ENCODE measurements at regions not wholly inside any gene's neighbourhood (a gene's known extent, or its start where the extent isn't known, plus 50 kb on each side); places are given as distances from the start of the nearest gene placed in this dataset.
A peak's percentile ranks its signal among the peaks of the same experiment; 100 is the strongest.

DNA sequence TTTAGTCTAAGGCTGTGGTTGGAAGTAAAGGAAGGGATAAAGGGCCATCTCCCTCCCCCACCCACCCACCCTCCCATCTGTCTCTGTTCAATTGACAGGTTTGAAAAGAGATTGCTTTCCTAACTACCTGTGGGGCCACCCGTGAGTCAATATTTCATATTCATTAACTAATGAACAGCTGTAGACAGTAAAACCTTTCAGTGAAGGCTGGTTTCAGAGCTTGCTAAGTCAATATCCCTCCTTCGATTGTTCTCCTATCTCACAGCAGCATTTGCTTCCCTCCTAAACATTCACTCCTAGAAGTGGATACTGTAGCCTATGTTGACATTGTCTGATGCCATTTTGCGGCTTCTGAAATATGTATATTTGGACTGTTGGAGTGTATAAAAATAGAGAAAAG is 85.9 kb upstream of the SYNPR start (continued):
- TF ChIP-seq, protein P1, sequence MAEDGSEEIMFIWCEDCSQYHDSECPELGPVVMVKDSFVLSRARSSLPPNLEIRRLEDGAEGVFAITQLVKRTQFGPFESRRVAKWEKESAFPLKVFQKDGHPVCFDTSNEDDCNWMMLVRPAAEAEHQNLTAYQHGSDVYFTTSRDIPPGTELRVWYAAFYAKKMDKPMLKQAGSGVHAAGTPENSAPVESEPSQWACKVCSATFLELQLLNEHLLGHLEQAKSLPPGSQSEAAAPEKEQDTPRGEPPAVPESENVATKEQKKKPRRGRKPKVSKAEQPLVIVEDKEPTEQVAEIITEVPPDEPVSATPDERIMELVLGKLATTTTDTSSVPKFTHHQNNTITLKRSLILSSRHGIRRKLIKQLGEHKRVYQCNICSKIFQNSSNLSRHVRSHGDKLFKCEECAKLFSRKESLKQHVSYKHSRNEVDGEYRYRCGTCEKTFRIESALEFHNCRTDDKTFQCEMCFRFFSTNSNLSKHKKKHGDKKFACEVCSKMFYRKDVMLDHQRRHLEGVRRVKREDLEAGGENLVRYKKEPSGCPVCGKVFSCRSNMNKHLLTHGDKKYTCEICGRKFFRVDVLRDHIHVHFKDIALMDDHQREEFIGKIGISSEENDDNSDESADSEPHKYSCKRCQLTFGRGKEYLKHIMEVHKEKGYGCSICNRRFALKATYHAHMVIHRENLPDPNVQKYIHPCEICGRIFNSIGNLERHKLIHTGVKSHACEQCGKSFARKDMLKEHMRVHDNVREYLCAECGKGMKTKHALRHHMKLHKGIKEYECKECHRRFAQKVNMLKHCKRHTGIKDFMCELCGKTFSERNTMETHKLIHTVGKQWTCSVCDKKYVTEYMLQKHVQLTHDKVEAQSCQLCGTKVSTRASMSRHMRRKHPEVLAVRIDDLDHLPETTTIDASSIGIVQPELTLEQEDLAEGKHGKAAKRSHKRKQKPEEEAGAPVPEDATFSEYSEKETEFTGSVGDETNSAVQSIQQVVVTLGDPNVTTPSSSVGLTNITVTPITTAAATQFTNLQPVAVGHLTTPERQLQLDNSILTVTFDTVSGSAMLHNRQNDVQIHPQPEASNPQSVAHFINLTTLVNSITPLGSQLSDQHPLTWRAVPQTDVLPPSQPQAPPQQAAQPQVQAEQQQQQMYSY (CRISPR knock-in tag; IDR thresholded peaks at IDR 0.05), result no peak
- TF ChIP-seq, protein P2, sequence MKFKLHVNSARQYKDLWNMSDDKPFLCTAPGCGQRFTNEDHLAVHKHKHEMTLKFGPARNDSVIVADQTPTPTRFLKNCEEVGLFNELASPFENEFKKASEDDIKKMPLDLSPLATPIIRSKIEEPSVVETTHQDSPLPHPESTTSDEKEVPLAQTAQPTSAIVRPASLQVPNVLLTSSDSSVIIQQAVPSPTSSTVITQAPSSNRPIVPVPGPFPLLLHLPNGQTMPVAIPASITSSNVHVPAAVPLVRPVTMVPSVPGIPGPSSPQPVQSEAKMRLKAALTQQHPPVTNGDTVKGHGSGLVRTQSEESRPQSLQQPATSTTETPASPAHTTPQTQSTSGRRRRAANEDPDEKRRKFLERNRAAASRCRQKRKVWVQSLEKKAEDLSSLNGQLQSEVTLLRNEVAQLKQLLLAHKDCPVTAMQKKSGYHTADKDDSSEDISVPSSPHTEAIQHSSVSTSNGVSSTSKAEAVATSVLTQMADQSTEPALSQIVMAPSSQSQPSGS (CRISPR knock-in tag; IDR thresholded peaks at IDR 0.05; ENCODE audit: borderline replicate concordance, low read depth), result no peak
- TF ChIP-seq HMGA2 (CRISPR knock-in tag; IDR thresholded peaks at IDR 0.05) (no peak), RORB (CRISPR knock-in tag; IDR thresholded peaks at IDR 0.05) (no peak)
- TF ChIP-seq, protein P3, sequence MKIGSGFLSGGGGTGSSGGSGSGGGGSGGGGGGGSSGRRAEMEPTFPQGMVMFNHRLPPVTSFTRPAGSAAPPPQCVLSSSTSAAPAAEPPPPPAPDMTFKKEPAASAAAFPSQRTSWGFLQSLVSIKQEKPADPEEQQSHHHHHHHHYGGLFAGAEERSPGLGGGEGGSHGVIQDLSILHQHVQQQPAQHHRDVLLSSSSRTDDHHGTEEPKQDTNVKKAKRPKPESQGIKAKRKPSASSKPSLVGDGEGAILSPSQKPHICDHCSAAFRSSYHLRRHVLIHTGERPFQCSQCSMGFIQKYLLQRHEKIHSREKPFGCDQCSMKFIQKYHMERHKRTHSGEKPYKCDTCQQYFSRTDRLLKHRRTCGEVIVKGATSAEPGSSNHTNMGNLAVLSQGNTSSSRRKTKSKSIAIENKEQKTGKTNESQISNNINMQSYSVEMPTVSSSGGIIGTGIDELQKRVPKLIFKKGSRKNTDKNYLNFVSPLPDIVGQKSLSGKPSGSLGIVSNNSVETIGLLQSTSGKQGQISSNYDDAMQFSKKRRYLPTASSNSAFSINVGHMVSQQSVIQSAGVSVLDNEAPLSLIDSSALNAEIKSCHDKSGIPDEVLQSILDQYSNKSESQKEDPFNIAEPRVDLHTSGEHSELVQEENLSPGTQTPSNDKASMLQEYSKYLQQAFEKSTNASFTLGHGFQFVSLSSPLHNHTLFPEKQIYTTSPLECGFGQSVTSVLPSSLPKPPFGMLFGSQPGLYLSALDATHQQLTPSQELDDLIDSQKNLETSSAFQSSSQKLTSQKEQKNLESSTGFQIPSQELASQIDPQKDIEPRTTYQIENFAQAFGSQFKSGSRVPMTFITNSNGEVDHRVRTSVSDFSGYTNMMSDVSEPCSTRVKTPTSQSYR (CRISPR knock-in tag; IDR thresholded peaks at IDR 0.05), result no peak

DNA sequence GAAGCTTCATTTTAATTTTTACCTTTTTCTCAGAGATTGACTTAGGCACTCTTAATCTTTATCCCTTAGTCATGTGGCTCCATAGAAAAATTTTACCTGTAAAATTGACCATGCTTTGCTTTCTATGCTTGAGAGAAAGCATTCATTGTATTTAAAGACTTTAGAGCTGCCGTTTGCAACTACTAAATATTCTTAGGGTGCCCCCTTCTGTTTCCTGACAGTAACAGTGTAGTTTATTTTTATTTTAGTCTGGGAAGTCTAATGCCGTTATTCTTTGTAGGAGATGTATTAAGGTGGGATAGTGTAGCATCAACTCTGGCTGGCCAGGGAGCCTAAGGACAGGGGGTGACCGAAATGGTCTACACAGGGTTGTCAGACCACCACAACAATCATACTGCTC is 84.5 kb upstream of the SYNPR start:
- H3K4me3 Mint-ChIP-seq, result no peak overlapping the region
- H3K36me3 Mint-ChIP-seq, result no peaks in the 10 kb centered on the region
- DNase-seq (ENCODE audit: low spot score), result no peak
- peak; percentile 67 for ATAC-seq
- CTCF ChIA-PET, result interaction anchor here (0.6 to 4.5 kb wide), 10 partner anchors 98 to 566 kb away, joined by 3 to 35 read pairs (median 3); partner anchors contain the start of gene CADPS
- no peak overlapping the region for H3K27ac Mint-ChIP-seq
- TF ChIP-seq, protein P4, sequence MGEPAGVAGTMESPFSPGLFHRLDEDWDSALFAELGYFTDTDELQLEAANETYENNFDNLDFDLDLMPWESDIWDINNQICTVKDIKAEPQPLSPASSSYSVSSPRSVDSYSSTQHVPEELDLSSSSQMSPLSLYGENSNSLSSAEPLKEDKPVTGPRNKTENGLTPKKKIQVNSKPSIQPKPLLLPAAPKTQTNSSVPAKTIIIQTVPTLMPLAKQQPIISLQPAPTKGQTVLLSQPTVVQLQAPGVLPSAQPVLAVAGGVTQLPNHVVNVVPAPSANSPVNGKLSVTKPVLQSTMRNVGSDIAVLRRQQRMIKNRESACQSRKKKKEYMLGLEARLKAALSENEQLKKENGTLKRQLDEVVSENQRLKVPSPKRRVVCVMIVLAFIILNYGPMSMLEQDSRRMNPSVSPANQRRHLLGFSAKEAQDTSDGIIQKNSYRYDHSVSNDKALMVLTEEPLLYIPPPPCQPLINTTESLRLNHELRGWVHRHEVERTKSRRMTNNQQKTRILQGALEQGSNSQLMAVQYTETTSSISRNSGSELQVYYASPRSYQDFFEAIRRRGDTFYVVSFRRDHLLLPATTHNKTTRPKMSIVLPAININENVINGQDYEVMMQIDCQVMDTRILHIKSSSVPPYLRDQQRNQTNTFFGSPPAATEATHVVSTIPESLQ (CRISPR knock-in tag; IDR thresholded peaks at IDR 0.05), result no peak
- TF ChIP-seq, protein P5, sequence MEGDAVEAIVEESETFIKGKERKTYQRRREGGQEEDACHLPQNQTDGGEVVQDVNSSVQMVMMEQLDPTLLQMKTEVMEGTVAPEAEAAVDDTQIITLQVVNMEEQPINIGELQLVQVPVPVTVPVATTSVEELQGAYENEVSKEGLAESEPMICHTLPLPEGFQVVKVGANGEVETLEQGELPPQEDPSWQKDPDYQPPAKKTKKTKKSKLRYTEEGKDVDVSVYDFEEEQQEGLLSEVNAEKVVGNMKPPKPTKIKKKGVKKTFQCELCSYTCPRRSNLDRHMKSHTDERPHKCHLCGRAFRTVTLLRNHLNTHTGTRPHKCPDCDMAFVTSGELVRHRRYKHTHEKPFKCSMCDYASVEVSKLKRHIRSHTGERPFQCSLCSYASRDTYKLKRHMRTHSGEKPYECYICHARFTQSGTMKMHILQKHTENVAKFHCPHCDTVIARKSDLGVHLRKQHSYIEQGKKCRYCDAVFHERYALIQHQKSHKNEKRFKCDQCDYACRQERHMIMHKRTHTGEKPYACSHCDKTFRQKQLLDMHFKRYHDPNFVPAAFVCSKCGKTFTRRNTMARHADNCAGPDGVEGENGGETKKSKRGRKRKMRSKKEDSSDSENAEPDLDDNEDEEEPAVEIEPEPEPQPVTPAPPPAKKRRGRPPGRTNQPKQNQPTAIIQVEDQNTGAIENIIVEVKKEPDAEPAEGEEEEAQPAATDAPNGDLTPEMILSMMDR (IDR thresholded peaks at IDR 0.05), result peak; percentile 46; the same call in 1 of the 2 replicates
- TF ChIP-seq, protein P2 (CRISPR knock-in tag; IDR thresholded peaks at IDR 0.05; ENCODE audit: borderline replicate concordance, low read depth), result no peak
- no peaks in the 10 kb centered on the region for H3K9me3 Mint-ChIP-seq
- POLR2A ChIA-PET, result no interaction called here
- no peaks in the 10 kb centered on the region for H3K27me3 Mint-ChIP-seq (ENCODE audit: low read depth)
- H3K4me1 Mint-ChIP-seq, result peaks cover 9% of the 10 kb centered on the region

DNA sequence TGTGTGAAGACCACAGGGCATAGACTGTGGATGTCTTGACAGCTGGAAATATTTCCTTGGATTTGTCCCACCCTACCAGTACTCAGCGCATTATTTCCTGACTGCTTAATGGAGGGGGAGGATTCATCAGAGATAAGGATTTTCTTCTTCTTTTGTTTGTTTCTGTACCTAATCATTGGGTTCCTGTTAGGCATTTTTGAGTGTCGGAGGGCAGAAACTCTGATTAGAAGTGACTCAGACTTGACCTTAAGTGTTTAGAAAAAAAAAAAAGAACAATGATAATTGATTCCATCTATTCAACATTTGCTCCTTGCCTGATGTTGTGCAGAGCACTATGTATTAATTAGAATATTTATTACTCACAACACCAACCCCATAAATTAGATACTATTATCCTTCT is 78.5 kb upstream of the SYNPR start:
- CTCF ChIA-PET, result interaction anchor here (1.3 to 1.4 kb wide), 2 partner anchors 326 to 533 kb away, joined by 3 read pairs; no protein-coding TSS in a partner anchor
- POLR2A ChIA-PET, result no interaction called here
- Mint-ChIP-seq H3K4me3 (no peak overlapping the region), H3K9me3 (no peaks in the 10 kb centered on the region), H3K36me3 (no peaks in the 10 kb centered on the region), H3K27me3 (ENCODE audit: low read depth) (no peaks in the 10 kb centered on the region), H3K27ac (no peak overlapping the region), H3K4me1 (no peaks in the 10 kb centered on the region)
- ATAC-seq (no peak), DNase-seq (ENCODE audit: low spot score) (no peak)
- TF ChIP-seq, protein P6, sequence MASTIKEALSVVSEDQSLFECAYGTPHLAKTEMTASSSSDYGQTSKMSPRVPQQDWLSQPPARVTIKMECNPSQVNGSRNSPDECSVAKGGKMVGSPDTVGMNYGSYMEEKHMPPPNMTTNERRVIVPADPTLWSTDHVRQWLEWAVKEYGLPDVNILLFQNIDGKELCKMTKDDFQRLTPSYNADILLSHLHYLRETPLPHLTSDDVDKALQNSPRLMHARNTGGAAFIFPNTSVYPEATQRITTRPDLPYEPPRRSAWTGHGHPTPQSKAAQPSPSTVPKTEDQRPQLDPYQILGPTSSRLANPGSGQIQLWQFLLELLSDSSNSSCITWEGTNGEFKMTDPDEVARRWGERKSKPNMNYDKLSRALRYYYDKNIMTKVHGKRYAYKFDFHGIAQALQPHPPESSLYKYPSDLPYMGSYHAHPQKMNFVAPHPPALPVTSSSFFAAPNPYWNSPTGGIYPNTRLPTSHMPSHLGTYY (CRISPR knock-in tag; IDR thresholded peaks at IDR 0.05), result no peak
- TF ChIP-seq NFATC4 (CRISPR knock-in tag; IDR thresholded peaks at IDR 0.05) (no peak), FOXJ3 (CRISPR knock-in tag; IDR thresholded peaks at IDR 0.05; ENCODE audit: borderline replicate concordance) (no peak), GRHL2 (CRISPR knock-in tag; IDR thresholded peaks at IDR 0.05; ENCODE audit: insufficient replicate concordance, severe bottlenecking) (no peak), GABPB1 (CRISPR knock-in tag; IDR thresholded peaks at IDR 0.05) (no peak)
- TF ChIP-seq, protein P7, sequence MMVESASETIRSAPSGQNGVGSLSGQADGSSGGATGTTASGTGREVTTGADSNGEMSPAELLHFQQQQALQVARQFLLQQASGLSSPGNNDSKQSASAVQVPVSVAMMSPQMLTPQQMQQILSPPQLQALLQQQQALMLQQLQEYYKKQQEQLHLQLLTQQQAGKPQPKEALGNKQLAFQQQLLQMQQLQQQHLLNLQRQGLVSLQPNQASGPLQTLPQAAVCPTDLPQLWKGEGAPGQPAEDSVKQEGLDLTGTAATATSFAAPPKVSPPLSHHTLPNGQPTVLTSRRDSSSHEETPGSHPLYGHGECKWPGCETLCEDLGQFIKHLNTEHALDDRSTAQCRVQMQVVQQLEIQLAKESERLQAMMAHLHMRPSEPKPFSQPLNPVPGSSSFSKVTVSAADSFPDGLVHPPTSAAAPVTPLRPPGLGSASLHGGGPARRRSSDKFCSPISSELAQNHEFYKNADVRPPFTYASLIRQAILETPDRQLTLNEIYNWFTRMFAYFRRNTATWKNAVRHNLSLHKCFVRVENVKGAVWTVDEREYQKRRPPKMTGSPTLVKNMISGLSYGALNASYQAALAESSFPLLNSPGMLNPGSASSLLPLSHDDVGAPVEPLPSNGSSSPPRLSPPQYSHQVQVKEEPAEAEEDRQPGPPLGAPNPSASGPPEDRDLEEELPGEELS (CRISPR knock-in tag; IDR thresholded peaks at IDR 0.05), result no peak
